Keratinocyte (primary cell): ENCODE measurements at regions not wholly inside any gene's neighbourhood (a gene's known extent, or its start where the extent isn't known, plus 50 kb on each side); places are given as distances from the start of the nearest gene placed in this dataset.

Experiments used
- DNase-seq: peaks from one replicate; pipeline ENCODE4 v3.0.0-alpha.2; 2011; ENCODE audit warnings: low read depth, missing footprints, low spot score
- FAIRE-seq: peaks from 2 replicates; lab custom pipeline; 2011; peaks lifted over from hg19 to GRCh38; lab: Jason Lieb, UNC
- H2AFZ ChIP-seq: 2 replicates; pipeline ENCODE4 v1.6.0; 2012; ENCODE audit warnings: low read length, control low read depth, inconsistent platforms; ENCODE audit not compliant: control insufficient read depth
- H3K27ac ChIP-seq: 2 replicates; pipeline ENCODE4 v1.5.1; 2011; ENCODE audit warnings: low read length; ENCODE audit not compliant: control insufficient read depth, insufficient read depth
- H3K27me3 ChIP-seq: 3 replicates; pipeline ENCODE4 v1.6.0; 2011; ENCODE audit warnings: low read length; ENCODE audit not compliant: control insufficient read depth, insufficient read depth; ENCODE audit errors: extremely low read depth
- H3K36me3 ChIP-seq, 2 experiments: 2 replicates in 1 of 2; 3 replicates in 1 of 2; pipeline ENCODE4 v1.5.1; 2011; ENCODE audit warnings: low read length in 2 of 2, mild to moderate bottlenecking in 1 of 2; ENCODE audit not compliant: control insufficient read depth in 2 of 2, insufficient read depth in 2 of 2; ENCODE audit errors: extremely low read depth in 1 of 2
- H3K4me1 ChIP-seq: 3 replicates; pipeline ENCODE4 v1.5.1; 2011; ENCODE audit warnings: low read length; ENCODE audit not compliant: control insufficient read depth, insufficient read depth; ENCODE audit errors: extremely low read depth
- H3K4me2 ChIP-seq: 3 replicates; pipeline ENCODE4 v1.6.0; 2011; ENCODE audit warnings: low read depth, low read length; ENCODE audit not compliant: control insufficient read depth, insufficient read depth; ENCODE audit errors: extremely low read depth
- H3K4me3 ChIP-seq, 3 experiments: fragments of 200-600 bp in 1 of 3; sonication (generic) in 1 of 3; 2 replicates in 2 of 3; 3 replicates in 1 of 3; pipeline ENCODE4 v1.5.1; 2011 to 2016; ENCODE audit warnings: low read length in 3 of 3, mild to moderate bottlenecking in 3 of 3, control low read depth in 2 of 3, inconsistent platforms in 1 of 3, low read depth in 1 of 3, mixed read lengths in 1 of 3, mixed run types in 1 of 3, moderate library complexity in 1 of 3; ENCODE audit not compliant: control insufficient read depth in 2 of 3, insufficient read depth in 2 of 3; ENCODE audit errors: extremely low read depth in 1 of 3
- H3K79me2 ChIP-seq: 2 replicates; pipeline ENCODE4 v1.6.0; 2012; ENCODE audit warnings: low read length; ENCODE audit not compliant: control insufficient read depth, insufficient read depth
- H3K9ac ChIP-seq: 3 replicates; pipeline ENCODE4 v1.6.0; 2011; ENCODE audit warnings: low read length; ENCODE audit not compliant: control insufficient read depth, insufficient read depth; ENCODE audit errors: extremely low read depth
- H3K9me1 ChIP-seq: 3 replicates; pipeline ENCODE4 v1.6.0; 2011; ENCODE audit warnings: low read length; ENCODE audit not compliant: control insufficient read depth, insufficient read depth; ENCODE audit errors: extremely low read depth
- H3K9me3 ChIP-seq: 2 replicates; pipeline ENCODE4 v1.5.1; 2012; ENCODE audit warnings: low read depth, low read length; ENCODE audit not compliant: control insufficient read depth
- H4K20me1 ChIP-seq: 3 replicates; pipeline ENCODE4 v1.6.0; 2011; ENCODE audit warnings: low read length; ENCODE audit not compliant: control insufficient read depth, insufficient read depth; ENCODE audit errors: extremely low read depth
- EZH2 ChIP-seq: IDR thresholded peaks from one replicate; pipeline ENCODE4 v1.6.1; 2012; ENCODE audit warnings: inconsistent platforms, mild to moderate bottlenecking, low read length, moderate library complexity
- dilution Hi-C: fragments of 300-500 bp; cut with MboI; formaldehyde crosslinking; loops from one replicate; pipeline ENCODE4 v1.7.0; 2020; ENCODE audit warnings: low sequenced_read_pairs; ENCODE audit not compliant: extremely low pct_ligation_motif_present
- TF ChIP-seq, protein P1 (sequence below), 3 experiments: IDR thresholded peaks in 1 of 3; conservative IDR thresholded peaks in 1 of 3; optimal IDR thresholded peaks in 1 of 3; 2 replicates in 2 of 3; 3 replicates in 1 of 3; pipeline versions ENCODE3 to v1.5.1; 2011; ENCODE audit warnings: low read length in 3 of 3, mild to moderate bottlenecking in 3 of 3, moderate library complexity in 2 of 3, control low read depth in 1 of 3, inconsistent platforms in 1 of 3; ENCODE audit not compliant: insufficient read depth in 2 of 3; ENCODE audit errors: extremely low read depth in 1 of 3

GRCh38 chr5:25033658-25034057 is 388.9 kb upstream of the CDH10 start:
- dilution Hi-C loops = no loop called here
- no peaks in the 10 kb centered on the region for H3K9me1 ChIP-seq
- no peaks in the 10 kb centered on the region for H3K36me3 ChIP-seq
- H3K4me3 ChIP-seq = no peak overlapping the region
- no peaks in the 10 kb centered on the region for H4K20me1 ChIP-seq
- no peak overlapping the region for H3K9ac ChIP-seq
- H3K79me2 ChIP-seq = no peaks in the 10 kb centered on the region
- FAIRE-seq (no peak), DNase-seq (no peak)
- H3K4me1 ChIP-seq = no peaks in the 10 kb centered on the region
- H3K4me2 ChIP-seq = no peak overlapping the region
- no peak overlapping the region for H3K27ac ChIP-seq
- no peak for TF ChIP-seq EZH2
- TF ChIP-seq, protein P1, sequence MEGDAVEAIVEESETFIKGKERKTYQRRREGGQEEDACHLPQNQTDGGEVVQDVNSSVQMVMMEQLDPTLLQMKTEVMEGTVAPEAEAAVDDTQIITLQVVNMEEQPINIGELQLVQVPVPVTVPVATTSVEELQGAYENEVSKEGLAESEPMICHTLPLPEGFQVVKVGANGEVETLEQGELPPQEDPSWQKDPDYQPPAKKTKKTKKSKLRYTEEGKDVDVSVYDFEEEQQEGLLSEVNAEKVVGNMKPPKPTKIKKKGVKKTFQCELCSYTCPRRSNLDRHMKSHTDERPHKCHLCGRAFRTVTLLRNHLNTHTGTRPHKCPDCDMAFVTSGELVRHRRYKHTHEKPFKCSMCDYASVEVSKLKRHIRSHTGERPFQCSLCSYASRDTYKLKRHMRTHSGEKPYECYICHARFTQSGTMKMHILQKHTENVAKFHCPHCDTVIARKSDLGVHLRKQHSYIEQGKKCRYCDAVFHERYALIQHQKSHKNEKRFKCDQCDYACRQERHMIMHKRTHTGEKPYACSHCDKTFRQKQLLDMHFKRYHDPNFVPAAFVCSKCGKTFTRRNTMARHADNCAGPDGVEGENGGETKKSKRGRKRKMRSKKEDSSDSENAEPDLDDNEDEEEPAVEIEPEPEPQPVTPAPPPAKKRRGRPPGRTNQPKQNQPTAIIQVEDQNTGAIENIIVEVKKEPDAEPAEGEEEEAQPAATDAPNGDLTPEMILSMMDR (optimal IDR thresholded peaks at IDR 0.05 in 1 of 3, IDR thresholded peaks at IDR 0.05 in 1 of 3, conservative IDR thresholded peaks at IDR 0.05 in 1 of 3; ENCODE audit: extremely low read depth in 1 of 3, insufficient read depth in 2 of 3, low read length in 3 of 3) = no peak
- H2AFZ ChIP-seq = no peak overlapping the region
- H3K9me3 ChIP-seq = peaks cover 2% of the 10 kb centered on the region
- H3K27me3 ChIP-seq = no peaks in the 10 kb centered on the region

- no peak for DNase-seq
- no peak overlapping the region for H3K4me3 ChIP-seq
- no peak overlapping the region for H2AFZ ChIP-seq
- H3K4me1 ChIP-seq = no peaks in the 10 kb centered on the region
- H3K27me3 ChIP-seq = no peaks in the 10 kb centered on the region
- TF ChIP-seq EZH2 = no peak
- TF ChIP-seq, protein P1 (optimal IDR thresholded peaks at IDR 0.05 in 1 of 3, IDR thresholded peaks at IDR 0.05 in 1 of 3, conservative IDR thresholded peaks at IDR 0.05 in 1 of 3; ENCODE audit: extremely low read depth in 1 of 3, insufficient read depth in 2 of 3, low read length in 3 of 3) = no peak
- H3K79me2 ChIP-seq = no peaks in the 10 kb centered on the region
- dilution Hi-C loops = no loop called here
- no peak overlapping the region for H3K9ac ChIP-seq
- H3K36me3 ChIP-seq = no peaks in the 10 kb centered on the region
- no peak overlapping the region for H3K27ac ChIP-seq
- no peak for FAIRE-seq
- H3K4me2 ChIP-seq = no peak overlapping the region
- H3K9me1 ChIP-seq = no peaks in the 10 kb centered on the region
- peaks cover 2% of the 10 kb centered on the region for H3K9me3 ChIP-seq
- H4K20me1 ChIP-seq = no peaks in the 10 kb centered on the region
Measured at GRCh38 chr5:25029004-25029403, 384.2 kb upstream of the CDH10 start.
